ENCODE measurements at regions not wholly inside any gene's neighbourhood (a gene's known extent, or its start where the extent isn't known, plus 50 kb on each side); places are given as distances from the start of the nearest gene placed in this dataset.

GRCh38 chr13:67330149-67330548, 100.0 kb upstream of the PCDH9 start:
- TF ChIP-seq GABPA (IDR thresholded peaks at IDR 0.05; ENCODE audit: low read depth) (no peak), NRF1 (IDR thresholded peaks at IDR 0.05; ENCODE audit: low read depth, low read length) (no peak), REST (IDR thresholded peaks at IDR 0.05; ENCODE audit: low read depth, low read length) (no peak)

Measured in SK-N-SH (cell line).